ENCODE measurements at regions not wholly inside any gene's neighbourhood (a gene's known extent, or its start where the extent isn't known, plus 50 kb on each side); places are given as distances from the start of the nearest gene placed in this dataset.

GRCh38 chr12:74456431-74456830 is 81.2 kb upstream of the ATXN7L3B start:
- TF ChIP-seq CTCF (IDR thresholded peaks at IDR 0.05; ENCODE audit: unreplicated experiment) = no peak
- no peak for DNase-seq (ENCODE audit: unreplicated experiment)
- Mint-ChIP-seq H3K27me3 (ENCODE audit: insufficient read depth, unreplicated experiment) (no peaks in the 10 kb centered on the region), H3K4me1 (ENCODE audit: insufficient read depth, unreplicated experiment) (no peaks in the 10 kb centered on the region), H3K9me3 (ENCODE audit: unreplicated experiment) (no peaks in the 10 kb centered on the region), H3K4me3 (ENCODE audit: unreplicated experiment) (no peak overlapping the region), H3K27ac (ENCODE audit: low read depth, unreplicated experiment) (no peak overlapping the region), H3K36me3 (ENCODE audit: insufficient read depth, unreplicated experiment) (no peaks in the 10 kb centered on the region)
- intact Hi-C loops (cut with micrococcal nuclease) = no loop called here
- ChIA-PET POLR2A (interaction anchor here (0.7 kb wide), 1 partner anchor 12 kb away, joined by 4 read pairs; no protein-coding TSS in a partner anchor), CTCF (no interaction called here)
- BruUV-seq (replicated peaks) = no TSS peak

GRCh38 chr12:74468401-74468800 is 69.2 kb upstream of the ATXN7L3B start:
- no peak overlapping the region for H3K27ac Mint-ChIP-seq (ENCODE audit: low read depth, unreplicated experiment)
- no peak for TF ChIP-seq CTCF (IDR thresholded peaks at IDR 0.05; ENCODE audit: unreplicated experiment)
- no peaks in the 10 kb centered on the region for H3K36me3 Mint-ChIP-seq (ENCODE audit: insufficient read depth, unreplicated experiment)
- no peaks in the 10 kb centered on the region for H3K4me1 Mint-ChIP-seq (ENCODE audit: insufficient read depth, unreplicated experiment)
- POLR2A ChIA-PET = no interaction called here
- BruUV-seq (replicated peaks) = no TSS peak
- intact Hi-C loops (cut with micrococcal nuclease) = no loop called here
- CTCF ChIA-PET = no interaction called here
- DNase-seq (ENCODE audit: unreplicated experiment) = no peak
- no peak overlapping the region for H3K4me3 Mint-ChIP-seq (ENCODE audit: unreplicated experiment)
- H3K27me3 Mint-ChIP-seq (ENCODE audit: insufficient read depth, unreplicated experiment) = no peaks in the 10 kb centered on the region
- H3K9me3 Mint-ChIP-seq (ENCODE audit: unreplicated experiment) = no peaks in the 10 kb centered on the region

GRCh38 chr12:74476234-74476633 is 61.4 kb upstream of the ATXN7L3B start:
- intact Hi-C loops (cut with micrococcal nuclease) = no loop called here
- Mint-ChIP-seq H3K9me3 (ENCODE audit: unreplicated experiment) (no peaks in the 10 kb centered on the region), H3K27ac (ENCODE audit: low read depth, unreplicated experiment) (no peak overlapping the region), H3K4me1 (ENCODE audit: insufficient read depth, unreplicated experiment) (no peaks in the 10 kb centered on the region), H3K4me3 (ENCODE audit: unreplicated experiment) (no peak overlapping the region), H3K27me3 (ENCODE audit: insufficient read depth, unreplicated experiment) (no peaks in the 10 kb centered on the region), H3K36me3 (ENCODE audit: insufficient read depth, unreplicated experiment) (no peaks in the 10 kb centered on the region)
- POLR2A ChIA-PET = no interaction called here
- DNase-seq (ENCODE audit: unreplicated experiment) = no peak
- no peak for TF ChIP-seq CTCF (IDR thresholded peaks at IDR 0.05; ENCODE audit: unreplicated experiment)
- no TSS peak for BruUV-seq (replicated peaks)
- CTCF ChIA-PET = no interaction called here

- BruUV-seq (replicated peaks) = no TSS peak
- H3K27me3 Mint-ChIP-seq (ENCODE audit: insufficient read depth, unreplicated experiment) = no peaks in the 10 kb centered on the region
- H3K36me3 Mint-ChIP-seq (ENCODE audit: insufficient read depth, unreplicated experiment) = no peaks in the 10 kb centered on the region
- CTCF ChIA-PET = interaction anchor here (0.7 kb wide), 1 partner anchor 772 kb away, joined by 4 read pairs; no protein-coding TSS in a partner anchor
- H3K27ac Mint-ChIP-seq (ENCODE audit: low read depth, unreplicated experiment) = no peak overlapping the region
- POLR2A ChIA-PET = no interaction called here
- no peak overlapping the region for H3K4me3 Mint-ChIP-seq (ENCODE audit: unreplicated experiment)
- H3K9me3 Mint-ChIP-seq (ENCODE audit: unreplicated experiment) = no peaks in the 10 kb centered on the region
- intact Hi-C loops (cut with micrococcal nuclease) = no loop called here
- no peak for TF ChIP-seq CTCF (IDR thresholded peaks at IDR 0.05; ENCODE audit: unreplicated experiment)
- no peak for DNase-seq (ENCODE audit: unreplicated experiment)
- no peaks in the 10 kb centered on the region for H3K4me1 Mint-ChIP-seq (ENCODE audit: insufficient read depth, unreplicated experiment)
Measured at GRCh38 chr12:74481078-74481477, 56.6 kb upstream of the ATXN7L3B start.
